Mammary epithelial cell (primary cell): ENCODE measurements at regions not wholly inside any gene's neighbourhood (a gene's known extent, or its start where the extent isn't known, plus 50 kb on each side); places are given as distances from the start of the nearest gene placed in this dataset.

Experiments used
- CTCF ChIP-seq, 2 donors: IDR thresholded peaks in 1 of 2; conservative IDR thresholded peaks in 1 of 2; 2 replicates each; pipeline ENCODE4 v1.5.1; 2011 to 2012; ENCODE audit warnings: inconsistent platforms in 2 of 2, low read length in 2 of 2, mild to moderate bottlenecking in 2 of 2, control low read depth in 1 of 2, low read depth in 1 of 2; ENCODE audit not compliant: insufficient read depth in 1 of 2; ENCODE audit errors: extremely low read depth in 1 of 2
- EZH2 ChIP-seq: IDR thresholded peaks from 2 replicates; pipeline ENCODE4 v1.6.1; 2012; ENCODE audit warnings: low read length, inconsistent platforms, borderline replicate concordance

GRCh38 chr9:86690034-86690433 lies 257.3 kb downstream of the GAS1 start:
- TF ChIP-seq CTCF (conservative IDR thresholded peaks at IDR 0.05 in 1 of 2, IDR thresholded peaks at IDR 0.05 in 1 of 2; ENCODE audit: extremely low read depth in 1 of 2, insufficient read depth in 1 of 2, low read depth in 1 of 2, low read length in 2 of 2) (no peak), EZH2 (no peak)
